Ascending aorta (tissue), 2 donors: ENCODE measurements at regions not wholly inside any gene's neighbourhood (a gene's known extent, or its start where the extent isn't known, plus 50 kb on each side); places are given as distances from the start of the nearest gene placed in this dataset.

ENCODE experiments used
- DNase-seq, 2 donors: peaks; one replicate each; pipeline ENCODE4 v3.0.0-alpha.2; 2019; ENCODE audit warnings: low spot score in 2 of 2
- H3K27ac ChIP-seq, 2 donors: fragments of 200-600 bp; sonication (generic); one replicate each; pipeline ENCODE4 v1.5.1; 2016 to 2017; ENCODE audit warnings: mild to moderate bottlenecking in 1 of 2
- H3K27me3 ChIP-seq: fragments of 200-600 bp; sonication (generic); one replicate; pipeline ENCODE4 v1.5.1; 2017
- H3K36me3 ChIP-seq, 2 donors: fragments of 200-600 bp; sonication (generic); one replicate each; pipeline ENCODE4 v1.5.1; 2016
- H3K4me1 ChIP-seq, 2 donors: fragments of 200-600 bp; sonication (generic); one replicate each; pipeline ENCODE4 v1.5.1; 2016 to 2017; ENCODE audit warnings: mild to moderate bottlenecking in 1 of 2
- H3K4me3 ChIP-seq, 2 donors: fragments of 200-600 bp; sonication (generic); one replicate each; pipeline ENCODE4 v1.5.1; 2016 to 2017; ENCODE audit warnings: mild to moderate bottlenecking in 1 of 2
- H3K9me3 ChIP-seq, 2 donors: fragments of 200-600 bp; sonication (generic); one replicate each; pipeline ENCODE4 v1.5.1; 2016
- intact Hi-C: fragments of 100-400 bp; cut with DNase I; formaldehyde crosslinking; loops from one replicate; pipeline ENCODE4 v1.15.1; 2023
- TF ChIP-seq, protein P1 (sequence below), 3 experiments: fragments of 200-600 bp in 2 of 3; fragments of 450-650 bp in 1 of 3; sonication (generic) in 2 of 3; IDR thresholded peaks; one replicate each; pipeline ENCODE4 v1.5.1; 2016 to 2019; ENCODE audit warnings: antibody characterized with exemption in 3 of 3, mild to moderate bottlenecking in 1 of 3, moderate library complexity in 1 of 3

DNA sequence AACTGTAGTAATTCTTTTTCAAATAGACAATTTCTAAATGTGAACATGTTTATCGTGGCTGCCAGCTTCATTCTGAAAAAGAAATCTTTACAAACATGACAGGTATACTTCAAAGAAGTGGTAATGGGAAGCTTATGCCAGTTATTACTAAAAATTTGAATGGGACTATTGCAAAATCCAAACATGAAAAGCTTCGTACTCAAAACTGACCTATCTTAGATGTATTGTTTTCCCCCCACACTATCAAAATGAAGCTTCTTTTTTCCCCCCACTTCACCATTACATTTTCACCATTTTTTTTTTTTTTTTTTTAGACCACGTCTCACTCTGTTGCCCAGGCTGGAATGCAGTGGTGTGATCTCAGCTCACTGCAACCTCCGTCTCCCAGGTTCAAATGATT lies 50.4 kb upstream of the SERTAD2 start:
- no peak for DNase-seq
- TF ChIP-seq, protein P1, sequence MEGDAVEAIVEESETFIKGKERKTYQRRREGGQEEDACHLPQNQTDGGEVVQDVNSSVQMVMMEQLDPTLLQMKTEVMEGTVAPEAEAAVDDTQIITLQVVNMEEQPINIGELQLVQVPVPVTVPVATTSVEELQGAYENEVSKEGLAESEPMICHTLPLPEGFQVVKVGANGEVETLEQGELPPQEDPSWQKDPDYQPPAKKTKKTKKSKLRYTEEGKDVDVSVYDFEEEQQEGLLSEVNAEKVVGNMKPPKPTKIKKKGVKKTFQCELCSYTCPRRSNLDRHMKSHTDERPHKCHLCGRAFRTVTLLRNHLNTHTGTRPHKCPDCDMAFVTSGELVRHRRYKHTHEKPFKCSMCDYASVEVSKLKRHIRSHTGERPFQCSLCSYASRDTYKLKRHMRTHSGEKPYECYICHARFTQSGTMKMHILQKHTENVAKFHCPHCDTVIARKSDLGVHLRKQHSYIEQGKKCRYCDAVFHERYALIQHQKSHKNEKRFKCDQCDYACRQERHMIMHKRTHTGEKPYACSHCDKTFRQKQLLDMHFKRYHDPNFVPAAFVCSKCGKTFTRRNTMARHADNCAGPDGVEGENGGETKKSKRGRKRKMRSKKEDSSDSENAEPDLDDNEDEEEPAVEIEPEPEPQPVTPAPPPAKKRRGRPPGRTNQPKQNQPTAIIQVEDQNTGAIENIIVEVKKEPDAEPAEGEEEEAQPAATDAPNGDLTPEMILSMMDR (IDR thresholded peaks at IDR 0.05), result no peak
- no peaks in the 10 kb centered on the region for H3K9me3 ChIP-seq
- no peaks in the 10 kb centered on the region for H3K4me1 ChIP-seq
- H3K27ac ChIP-seq, result no peak overlapping the region
- intact Hi-C loops, result no loop called here
- H3K27me3 ChIP-seq, result no peaks in the 10 kb centered on the region
- H3K4me3 ChIP-seq, result no peak overlapping the region
- no peaks in the 10 kb centered on the region for H3K36me3 ChIP-seq

DNA sequence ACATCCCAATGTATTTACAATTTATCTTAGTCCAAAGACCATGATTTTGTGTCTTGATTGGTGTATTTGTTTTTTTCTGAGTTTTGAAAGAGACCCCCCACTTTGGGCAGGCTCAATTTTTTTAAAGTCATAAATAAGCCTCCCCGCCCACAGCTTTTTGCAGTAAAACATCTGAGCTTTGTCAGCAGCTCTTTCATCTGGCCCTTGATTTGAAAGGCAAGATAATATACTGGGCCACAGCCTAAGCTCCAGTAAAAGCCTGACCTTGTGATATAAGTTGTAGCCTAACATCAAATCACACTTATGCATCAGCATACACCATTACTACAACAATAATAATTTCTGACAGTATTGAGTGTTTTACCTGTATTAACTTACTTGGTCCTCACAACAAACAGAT lies 51.3 kb upstream of the SERTAD2 start:
- no peaks in the 10 kb centered on the region for H3K36me3 ChIP-seq
- intact Hi-C loops, result no loop called here
- no peaks in the 10 kb centered on the region for H3K9me3 ChIP-seq
- H3K27me3 ChIP-seq, result no peaks in the 10 kb centered on the region
- TF ChIP-seq, protein P1 (IDR thresholded peaks at IDR 0.05), result no peak
- no peaks in the 10 kb centered on the region for H3K4me1 ChIP-seq
- H3K4me3 ChIP-seq, result no peak overlapping the region
- H3K27ac ChIP-seq, result no peak overlapping the region
- DNase-seq, result no peak

DNA sequence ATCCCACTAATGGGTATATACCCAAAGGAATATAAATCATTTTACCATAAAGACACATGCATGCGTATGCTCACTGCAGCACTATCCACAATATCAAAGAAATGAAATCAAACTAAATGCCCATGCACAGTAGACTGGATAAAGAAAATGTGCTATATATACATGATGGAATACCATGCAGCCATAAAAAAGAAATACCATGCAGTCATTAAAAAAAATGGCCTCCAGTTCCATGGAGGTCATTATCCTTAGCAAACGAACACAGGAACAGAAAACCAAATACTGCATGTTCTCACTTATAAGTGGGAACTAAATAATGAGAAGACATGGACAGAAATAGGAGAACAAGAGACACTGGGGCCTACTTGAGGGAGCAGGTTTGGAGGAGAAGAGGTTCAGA lies 53.6 kb upstream of the SERTAD2 start:
- intact Hi-C loops, result no loop called here
- Histone ChIP-seq H3K36me3 (no peaks in the 10 kb centered on the region), H3K27ac (no peak overlapping the region), H3K4me3 (no peak overlapping the region), H3K27me3 (no peaks in the 10 kb centered on the region), H3K4me1 (no peaks in the 10 kb centered on the region), H3K9me3 (no peaks in the 10 kb centered on the region)
- TF ChIP-seq, protein P1 (IDR thresholded peaks at IDR 0.05), result no peak
- no peak for DNase-seq

DNA sequence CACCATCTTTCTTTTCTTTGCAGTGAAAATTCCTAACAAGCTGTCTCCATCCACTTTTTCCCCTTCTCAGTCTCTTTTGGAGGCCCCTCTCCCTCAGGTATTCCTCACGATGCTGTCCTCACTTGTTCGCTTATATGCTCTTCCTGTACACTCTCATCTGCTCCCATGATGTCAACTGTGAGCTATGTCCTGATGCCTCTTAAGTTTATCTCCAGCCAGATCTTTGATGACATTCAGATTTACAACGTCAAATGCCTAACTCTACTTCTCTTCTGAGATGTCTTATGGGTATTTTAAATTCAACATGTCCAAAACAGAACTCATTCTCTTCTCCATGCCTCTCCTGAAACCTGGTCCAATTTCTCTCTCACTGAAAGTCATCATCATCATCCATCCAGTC lies 55.1 kb upstream of the SERTAD2 start:
- DNase-seq, result no peak
- no peak overlapping the region for H3K27ac ChIP-seq
- H3K27me3 ChIP-seq, result no peaks in the 10 kb centered on the region
- H3K4me3 ChIP-seq, result no peak overlapping the region
- no peaks in the 10 kb centered on the region for H3K36me3 ChIP-seq
- TF ChIP-seq, protein P1 (IDR thresholded peaks at IDR 0.05), result no peak
- H3K4me1 ChIP-seq, result no peaks in the 10 kb centered on the region
- intact Hi-C loops, result no loop called here
- no peaks in the 10 kb centered on the region for H3K9me3 ChIP-seq

DNA sequence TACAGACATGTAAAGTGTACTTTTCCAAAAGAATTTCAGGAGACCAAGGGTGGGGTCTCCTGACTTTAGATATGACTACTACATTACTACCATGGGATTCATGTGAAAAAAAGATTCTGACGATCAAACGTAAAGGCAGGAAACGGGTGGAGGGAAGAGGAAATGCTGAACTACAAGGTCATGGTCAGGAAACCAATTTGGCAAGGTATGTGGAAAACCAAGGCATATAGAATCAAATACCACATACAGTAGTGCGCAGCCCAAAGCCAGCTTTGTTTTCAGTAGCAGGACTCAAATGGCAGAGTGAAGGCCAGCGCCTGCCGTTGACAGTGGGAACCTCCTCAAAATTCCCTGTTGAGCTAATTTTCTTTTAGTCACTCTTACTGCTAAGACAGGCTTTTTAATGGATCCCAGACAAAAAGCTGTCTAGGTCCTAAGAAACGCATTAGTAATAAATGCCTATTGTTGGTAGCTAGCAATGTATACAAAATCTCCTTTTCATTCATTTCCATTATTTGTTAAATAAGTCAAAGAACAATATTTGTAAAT lies 57.6 kb upstream of the SERTAD2 start:
- intact Hi-C loops, result no loop called here
- Histone ChIP-seq H3K27me3 (no peaks in the 10 kb centered on the region), H3K36me3 (no peaks in the 10 kb centered on the region), H3K27ac (no peak overlapping the region), H3K4me1 (no peaks in the 10 kb centered on the region), H3K4me3 (no peak overlapping the region), H3K9me3 (no peaks in the 10 kb centered on the region)
- TF ChIP-seq, protein P1 (IDR thresholded peaks at IDR 0.05), result no peak
- no peak for DNase-seq

DNA sequence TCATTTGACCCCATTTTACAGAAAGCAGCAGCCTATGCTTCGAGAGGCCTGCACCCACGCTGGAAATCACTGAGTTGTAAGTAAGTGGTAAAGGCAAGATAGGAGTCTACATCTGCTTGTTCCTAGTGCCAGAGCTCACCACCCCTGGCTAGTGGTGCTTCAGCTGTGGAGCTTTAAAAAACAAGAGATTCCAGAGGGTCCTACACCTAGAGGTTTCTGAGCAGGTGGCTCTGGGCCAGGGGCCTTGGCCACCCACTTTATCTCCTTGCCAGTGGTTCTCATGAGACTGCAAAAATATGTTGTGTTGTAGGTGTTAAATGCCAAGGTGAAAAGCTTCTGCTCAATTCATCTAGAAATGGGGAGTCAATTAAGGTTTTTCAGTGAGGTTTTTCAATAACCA lies 60.0 kb upstream of the SERTAD2 start:
- H3K36me3 ChIP-seq, result no peaks in the 10 kb centered on the region
- no peaks in the 10 kb centered on the region for H3K4me1 ChIP-seq
- no peaks in the 10 kb centered on the region for H3K9me3 ChIP-seq
- no peak for DNase-seq
- TF ChIP-seq, protein P1 (IDR thresholded peaks at IDR 0.05), result no peak
- no peak overlapping the region for H3K4me3 ChIP-seq
- H3K27ac ChIP-seq, result no peak overlapping the region
- H3K27me3 ChIP-seq, result no peaks in the 10 kb centered on the region
- intact Hi-C loops, result no loop called here
